SK-N-SH treated with all-trans-retinoic acid at 6 μM for 48 hours (cell line): ENCODE measurements at regions not wholly inside any gene's neighbourhood (a gene's known extent, or its start where the extent isn't known, plus 50 kb on each side); places are given as distances from the start of the nearest gene placed in this dataset.

Experiments
- ATAC-seq: fragments of 200-7000 bp; cut with Tn5 transposase; 3 replicates; pipeline ENCODE4 v1.9.1; 2020; ENCODE audit warnings: mild to moderate bottlenecking, moderate library complexity
- CREB5 ChIP-seq: fragments of 250-450 bp; sonication (Bioruptor Pico); IDR thresholded peaks from 2 replicates; pipeline ENCODE4 v1.5.1; 2020; ENCODE audit warnings: low read depth, mild to moderate bottlenecking, moderate library complexity
- CSDC2 ChIP-seq: fragments of 250-450 bp; sonication (Bioruptor Pico); IDR thresholded peaks from 2 replicates; pipeline ENCODE4 v1.5.0; 2020; ENCODE audit warnings: mild to moderate bottlenecking, moderate library complexity
- CSRNP3 ChIP-seq: fragments of 250-450 bp; sonication (Bioruptor Pico); IDR thresholded peaks from 2 replicates; pipeline ENCODE4 v1.5.1; 2021; ENCODE audit warnings: mild to moderate bottlenecking, moderate library complexity
- GLIS3 ChIP-seq: fragments of 250-450 bp; sonication (Bioruptor Pico); IDR thresholded peaks from 2 replicates; pipeline ENCODE4 v1.5.0; 2020; ENCODE audit warnings: mild to moderate bottlenecking, moderate library complexity
- ISL1 ChIP-seq: fragments of 250-450 bp; sonication (Bioruptor Pico); IDR thresholded peaks from 2 replicates; pipeline ENCODE4 v2.1.2; 2022; ENCODE audit warnings: mild to moderate bottlenecking, moderate library complexity
- OSR1 ChIP-seq: fragments of 250-450 bp; sonication (Bioruptor Pico); IDR thresholded peaks from 2 replicates; pipeline ENCODE4 v1.8.0; 2022; ENCODE audit warnings: moderate library complexity, mild to moderate bottlenecking, inconsistent platforms
- POU6F1 ChIP-seq: fragments of 250-450 bp; sonication (Bioruptor Pico); IDR thresholded peaks from 2 replicates; pipeline ENCODE4 v1.8.0; 2021; ENCODE audit warnings: low read depth, mild to moderate bottlenecking, moderate library complexity, borderline replicate concordance
- PPARA ChIP-seq: fragments of 250-450 bp; sonication (Bioruptor Pico); IDR thresholded peaks from 2 replicates; pipeline ENCODE4 v1.5.0; 2020; ENCODE audit warnings: mild to moderate bottlenecking, borderline replicate concordance
- RARB ChIP-seq: fragments of 250-450 bp; sonication (Bioruptor Pico); IDR thresholded peaks from 2 replicates; pipeline ENCODE4 v1.8.0; 2021; ENCODE audit warnings: mild to moderate bottlenecking, moderate library complexity
- TCF4 ChIP-seq: fragments of 250-450 bp; sonication (Bioruptor Pico); IDR thresholded peaks from 2 replicates; pipeline ENCODE4 v1.8.0; 2021; ENCODE audit warnings: mild to moderate bottlenecking, moderate library complexity, borderline replicate concordance
- TSHZ2 ChIP-seq: fragments of 250-450 bp; sonication (Bioruptor Pico); IDR thresholded peaks from 2 replicates; pipeline ENCODE4 v1.5.0; 2020; ENCODE audit warnings: mild to moderate bottlenecking, moderate library complexity
- ZFP3 ChIP-seq: fragments of 250-450 bp; sonication (Bioruptor Pico); IDR thresholded peaks from 2 replicates; pipeline ENCODE4 v1.5.0; 2020; ENCODE audit warnings: mild to moderate bottlenecking, moderate library complexity
- ZFP30 ChIP-seq: fragments of 450-650 bp; formaldehyde crosslinking; IDR thresholded peaks from 2 replicates; pipeline ENCODE4 v1.5.0; 2022; ENCODE audit warnings: mild to moderate bottlenecking, moderate library complexity
- ZNF70 ChIP-seq: fragments of 450-650 bp; formaldehyde crosslinking; IDR thresholded peaks from 2 replicates; pipeline ENCODE4 v1.5.0; 2020; ENCODE audit warnings: mild to moderate bottlenecking, moderate library complexity

- ATAC-seq: no peak
- TF ChIP-seq ZFP3 (CRISPR knock-in tag): no peak
- TF ChIP-seq TCF4 (CRISPR knock-in tag): no peak
- no peak for TF ChIP-seq CSDC2
- no peak for TF ChIP-seq POU6F1 (CRISPR knock-in tag)
- no peak for TF ChIP-seq ZFP30 (CRISPR knock-in tag)
- TF ChIP-seq ZNF70: no peak
- TF ChIP-seq TSHZ2 (CRISPR knock-in tag): no peak
- no peak for TF ChIP-seq CREB5 (CRISPR knock-in tag)
- no peak for TF ChIP-seq ISL1 (CRISPR knock-in tag)
Measured at GRCh38 chr6:148678682-148679081, 68.1 kb upstream of the UST start.

GRCh38 chr6:148681666-148682065 lies 65.2 kb upstream of the UST start:
- TF ChIP-seq CSRNP3 (CRISPR knock-in tag) (no peak), RARB (no peak)
- TF ChIP-seq, all 23 proteins: peak for 0
- ATAC-seq: no peak

GRCh38 chr6:148682252-148682651 lies 64.6 kb upstream of the UST start:
- no peak for TF ChIP-seq GLIS3 (CRISPR knock-in tag)
- no peak for TF ChIP-seq POU6F1 (CRISPR knock-in tag)
- ATAC-seq: no peak

- TF ChIP-seq TCF4 (CRISPR knock-in tag): no peak
- TF ChIP-seq ZNF70: no peak
- TF ChIP-seq POU6F1 (CRISPR knock-in tag): no peak
- no peak for TF ChIP-seq ISL1 (CRISPR knock-in tag)
- TF ChIP-seq OSR1 (CRISPR knock-in tag): no peak
- no peak for TF ChIP-seq ZFP3 (CRISPR knock-in tag)
- TF ChIP-seq PPARA (CRISPR knock-in tag): no peak
- no peak for TF ChIP-seq CREB5 (CRISPR knock-in tag)
- TF ChIP-seq GLIS3 (CRISPR knock-in tag): no peak
- no peak for ATAC-seq
Measured at GRCh38 chr6:148682990-148683389, 63.8 kb upstream of the UST start.
